GM12892 (cell line): ENCODE measurements at regions not wholly inside any gene's neighbourhood (a gene's known extent, or its start where the extent isn't known, plus 50 kb on each side); places are given as distances from the start of the nearest gene placed in this dataset.

Source experiments
- POLR2A ChIP-seq: IDR thresholded peaks from 2 replicates; pipeline ENCODE4 v1.6.1; 2011; ENCODE audit warnings: low read depth, low read length, control low read depth
- POLR2AphosphoS5 ChIP-seq: IDR thresholded peaks from 2 replicates; pipeline ENCODE4 v1.6.1; 2011; ENCODE audit warnings: low read depth, low read length, control low read depth

DNA sequence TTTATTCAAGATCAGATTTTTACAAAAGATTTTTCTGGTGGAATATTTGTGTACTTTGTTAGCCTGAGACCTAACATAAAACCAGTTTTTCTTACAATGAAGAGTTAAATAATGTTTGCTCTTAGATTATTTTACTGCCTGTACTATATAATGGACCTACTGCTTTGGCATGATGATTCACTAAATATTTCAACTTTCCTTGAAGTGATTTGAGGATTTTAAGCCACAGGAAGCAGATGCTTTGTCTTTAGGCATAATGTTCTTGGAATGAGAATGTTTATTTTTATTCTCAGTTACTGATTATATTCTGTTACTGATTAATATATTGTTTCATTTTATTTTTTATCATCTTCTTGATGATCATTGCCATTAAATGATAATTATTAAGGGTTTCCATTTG lies 175.3 kb upstream of the LRP1B start:
- no peak for TF ChIP-seq POLR2A
- TF ChIP-seq POLR2AphosphoS5, result no peak
